Ecto neural progenitor cell (in vitro differentiated cells): ENCODE measurements at regions not wholly inside any gene's neighbourhood (a gene's known extent, or its start where the extent isn't known, plus 50 kb on each side); places are given as distances from the start of the nearest gene placed in this dataset.
"Not testable (repeated sequence)": the region's sequence is repeated elsewhere in the genome, so short reads cannot be mapped to it uniquely, and the experiment has no call there.

Experiments
- DNase-seq: peaks from one replicate; pipeline ENCODE4 v3.0.0-alpha.2; 2018; ENCODE audit warnings: low spot score

GRCh38 chr1:70490153-70490552, 79.1 kb downstream of the CTH start:
- no peak for DNase-seq

GRCh38 chr1:70495370-70495769, 84.3 kb downstream of the CTH start:
- no peak for DNase-seq

- DNase-seq: no peak
These were observed 85.1 kb downstream of the CTH start for GRCh38 chr1:70496181-70496580.

- DNase-seq: no peak
These were observed 86.1 kb downstream of the CTH start for GRCh38 chr1:70497152-70497551.

- no peak for DNase-seq
These were observed 87.6 kb downstream of the CTH start for GRCh38 chr1:70498666-70499065.

GRCh38 chr1:70499695-70500094, 88.6 kb downstream of the CTH start:
- DNase-seq: no peak

- DNase-seq: no peak
These were observed 92.3 kb downstream of the CTH start for GRCh38 chr1:70503358-70503757.

- DNase-seq: no peak
These were observed 93.2 kb downstream of the CTH start for GRCh38 chr1:70504176-70504820.

GRCh38 chr1:70504821-70505193, 93.7 kb downstream of the CTH start:
- no peak for DNase-seq

GRCh38 chr1:70507991-70508390, 96.9 kb downstream of the CTH start:
- DNase-seq: not testable (repeated sequence)

GRCh38 chr1:70509996-70510876, 99.2 kb downstream of the CTH start:
- DNase-seq: no peak

- DNase-seq: no peak
These were observed 106.4 kb downstream of the CTH start for GRCh38 chr1:70517444-70517843.

- no peak for DNase-seq
These were observed 107.0 kb downstream of the CTH start for GRCh38 chr1:70518106-70518505.

- peak; percentile 63 for DNase-seq
These were observed 117.7 kb downstream of the CTH start for GRCh38 chr1:70528590-70529333.

- DNase-seq: no peak
These were observed 125.8 kb downstream of the CTH start for GRCh38 chr1:70536708-70537366.

- no peak for DNase-seq
These were observed 126.7 kb downstream of the CTH start for GRCh38 chr1:70537788-70538187.

GRCh38 chr1:70542030-70542429, 131.0 kb downstream of the CTH start:
- DNase-seq: no peak

- DNase-seq: no peak
These were observed 131.8 kb downstream of the CTH start for GRCh38 chr1:70542856-70543255.

- no peak for DNase-seq
These were observed 135.7 kb downstream of the CTH start for GRCh38 chr1:70546726-70547125.

GRCh38 chr1:70552662-70553566, 141.8 kb downstream of the CTH start:
- no peak for DNase-seq

- no peak for DNase-seq
These were observed 142.5 kb downstream of the CTH start for GRCh38 chr1:70553567-70553956.
